HG03354 (cell line): ENCODE measurements at regions not wholly inside any gene's neighbourhood (a gene's known extent, or its start where the extent isn't known, plus 50 kb on each side); places are given as distances from the start of the nearest gene placed in this dataset.

Experiments used
- ATAC-seq: cut with Tn5 transposase; IDR thresholded peaks from one replicate; pipeline ENCODE4 v1.9.1; 2021; ENCODE audit warnings: mild to moderate bottlenecking; ENCODE audit not compliant: unreplicated experiment, poor library complexity, severe bottlenecking

DNA sequence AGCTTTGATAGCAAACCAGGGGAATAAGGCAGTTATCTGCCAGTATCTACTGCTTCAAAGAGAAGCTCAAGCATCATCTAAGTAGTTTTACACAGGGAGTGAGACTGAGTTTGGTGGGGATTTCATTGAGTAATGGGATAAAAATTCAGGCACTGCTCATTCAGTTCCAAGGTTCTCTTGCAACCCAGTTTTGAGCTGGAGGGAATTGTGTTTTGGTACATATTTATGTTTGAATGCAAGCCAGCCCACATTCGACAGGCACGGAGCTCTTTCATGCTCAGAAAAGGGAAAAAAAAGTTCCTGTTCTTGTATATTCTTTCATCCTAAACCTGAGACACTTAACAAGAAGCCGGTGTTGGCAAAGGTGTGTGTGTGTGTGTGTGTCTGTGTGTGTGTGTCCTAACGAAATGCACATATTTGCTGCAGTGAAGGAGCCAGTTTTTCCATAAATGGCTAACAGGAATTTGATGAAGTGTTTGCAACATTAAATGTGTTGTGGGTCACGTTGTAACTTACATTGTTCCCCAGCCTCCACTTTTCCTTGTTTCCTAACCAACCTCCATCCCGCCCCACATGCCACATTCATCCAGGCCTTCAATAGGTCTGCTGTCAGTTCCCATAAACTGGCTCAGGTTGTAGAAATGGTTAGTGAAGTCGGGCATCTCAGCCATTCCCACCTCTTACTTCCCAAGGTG, 311.1 kb downstream of the TXNL1 start:
- ATAC-seq = no peak

DNA sequence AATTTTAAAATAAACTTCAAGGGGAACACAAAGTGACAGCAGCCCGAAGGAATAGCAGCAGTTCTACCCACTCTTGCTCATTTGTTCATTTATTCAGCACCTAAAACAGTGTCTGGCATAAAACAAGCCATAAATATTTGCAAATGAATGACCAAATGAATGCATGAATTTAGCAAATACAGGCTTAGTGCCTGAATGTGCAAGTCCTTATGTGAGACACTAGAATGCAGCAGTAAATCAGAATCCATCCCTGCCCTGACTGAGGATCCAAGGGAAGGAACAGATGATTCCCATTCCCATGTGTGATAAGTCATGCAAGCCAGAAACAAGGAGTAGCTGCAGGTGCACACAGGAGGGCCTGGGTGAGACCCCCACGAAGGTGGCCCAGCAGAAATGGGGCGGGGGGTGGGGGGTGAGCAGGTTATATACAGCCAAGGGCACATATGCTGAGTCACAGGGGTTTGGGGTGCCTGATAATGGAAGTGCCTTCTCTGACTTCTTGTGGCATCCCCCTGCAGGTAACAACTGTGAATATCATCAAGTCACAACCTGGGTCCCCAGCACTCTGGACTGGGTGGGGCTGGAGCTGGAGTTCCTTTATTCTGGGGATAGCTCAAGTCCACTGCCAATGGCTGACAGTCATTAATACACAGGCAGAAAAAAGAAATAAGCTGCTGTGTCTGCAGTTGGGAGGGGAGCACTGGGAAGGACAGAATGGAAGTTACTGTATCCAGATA, 311.9 kb downstream of the TXNL1 start:
- ATAC-seq = no peak

DNA sequence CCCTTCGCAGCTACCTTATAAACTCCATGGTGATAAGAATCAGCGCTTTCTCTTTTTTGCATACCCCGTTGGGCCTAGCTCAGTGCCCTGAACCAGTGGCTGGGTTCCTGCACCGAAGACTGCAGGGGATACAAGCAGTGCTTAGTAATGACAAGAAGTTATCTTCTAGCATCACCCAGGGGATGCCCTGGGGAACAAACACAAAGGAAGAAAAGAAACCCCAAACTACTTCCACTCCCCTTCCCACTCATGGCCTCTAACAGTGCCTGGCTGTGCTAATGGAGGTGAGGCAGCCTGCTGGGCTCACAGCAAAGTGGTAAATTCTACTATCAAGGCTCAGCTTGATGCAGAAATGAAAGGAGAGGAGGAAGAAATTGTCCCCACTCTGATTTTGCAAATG, 314.7 kb downstream of the TXNL1 start:
- ATAC-seq = no peak

DNA sequence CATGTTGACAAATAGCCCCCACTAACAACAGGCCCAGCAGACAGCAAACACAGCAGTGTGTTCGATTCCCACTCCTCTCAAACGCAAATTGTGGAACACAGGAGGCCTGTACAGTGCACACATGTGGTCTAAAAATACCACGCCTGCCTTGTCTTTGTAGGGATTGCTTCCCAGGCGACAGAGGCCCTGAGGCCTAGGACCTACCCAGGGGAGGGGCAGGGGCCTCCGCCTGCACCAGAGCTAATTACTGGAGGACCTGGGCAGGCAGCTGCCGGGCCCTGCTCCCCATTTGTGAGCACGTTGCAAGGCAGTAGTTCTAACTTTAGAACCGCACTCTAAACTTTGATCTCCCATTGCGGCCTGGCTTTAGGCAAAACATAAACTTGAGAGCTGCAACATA, 316.0 kb downstream of the TXNL1 start:
- no peak for ATAC-seq

DNA sequence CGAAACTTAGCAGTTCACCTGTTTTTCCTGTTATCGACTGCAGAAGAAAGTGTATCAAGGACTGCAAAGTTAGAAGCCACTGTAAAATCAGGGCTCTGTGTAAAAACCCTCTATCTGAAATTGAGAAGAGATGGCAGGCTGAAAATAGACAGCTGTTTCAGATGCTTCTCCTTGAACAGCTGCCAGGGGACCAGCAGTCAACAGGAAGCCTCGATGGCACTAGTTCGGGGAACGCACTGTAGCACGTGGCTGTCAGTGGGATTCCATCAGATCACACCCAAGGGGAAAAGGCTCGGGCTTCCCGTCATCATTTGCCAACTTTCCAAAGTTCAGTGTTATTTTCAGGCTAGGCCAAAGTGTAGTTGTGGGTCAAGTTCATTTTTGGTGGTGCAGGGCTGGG, 316.9 kb downstream of the TXNL1 start:
- no peak for ATAC-seq

DNA sequence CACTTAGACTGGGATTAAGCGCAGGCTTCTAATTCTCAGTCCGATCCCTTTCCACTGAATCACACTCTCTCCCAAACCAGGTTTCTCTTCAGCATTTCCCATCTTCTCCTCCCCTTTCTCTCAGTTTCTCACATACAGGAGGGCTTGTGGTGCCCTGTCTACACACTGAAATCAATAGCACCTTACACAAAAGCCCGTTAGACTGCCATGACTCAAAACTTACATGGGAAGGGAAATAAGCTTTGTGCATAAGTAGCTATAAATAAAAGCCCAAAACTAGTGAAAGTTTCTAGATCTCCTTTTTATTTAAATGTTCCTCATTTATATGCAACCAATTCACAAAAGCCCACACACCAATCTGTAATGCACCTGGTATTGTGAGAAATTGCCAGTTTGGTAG, 318.4 kb downstream of the TXNL1 start:
- ATAC-seq = no peak

DNA sequence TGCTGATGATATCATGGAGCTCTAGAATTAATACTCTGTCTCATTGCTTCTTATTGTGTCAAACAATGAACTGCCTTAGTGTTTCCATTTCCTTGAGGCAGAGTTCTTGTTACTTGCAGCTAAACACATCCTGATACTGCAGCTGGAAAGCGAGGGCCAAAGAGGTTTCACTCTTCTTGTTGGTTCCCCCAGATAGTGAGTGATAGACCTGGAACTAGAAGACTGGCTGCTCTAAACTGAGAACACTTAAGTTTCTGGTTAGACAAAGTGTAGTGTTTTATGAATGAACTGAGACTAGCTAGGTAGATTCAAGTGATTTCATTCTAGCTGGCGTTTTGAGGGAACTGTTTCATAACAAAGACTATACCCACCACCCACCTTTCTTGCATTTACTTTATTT, 321.7 kb downstream of the TXNL1 start:
- ATAC-seq = no peak

DNA sequence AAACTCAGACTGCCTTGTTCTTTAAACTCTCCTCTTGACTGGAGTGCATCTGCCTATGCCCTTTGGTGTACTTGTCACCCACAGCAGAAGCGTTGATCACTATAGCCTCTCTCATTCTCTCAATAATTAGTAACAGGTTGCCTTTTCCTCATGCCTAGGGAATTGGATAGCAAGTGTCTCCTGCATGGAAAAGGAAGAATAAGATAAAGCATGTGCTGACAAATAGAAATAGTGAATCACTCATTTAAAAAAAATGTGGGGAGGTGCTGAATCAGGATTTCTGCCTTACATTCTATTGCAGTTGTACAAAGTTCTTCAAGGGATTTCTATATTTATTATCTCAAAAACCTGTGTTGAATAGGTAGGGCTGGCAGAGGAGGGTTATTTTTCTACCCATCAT, 323.0 kb downstream of the TXNL1 start:
- no peak for ATAC-seq

DNA sequence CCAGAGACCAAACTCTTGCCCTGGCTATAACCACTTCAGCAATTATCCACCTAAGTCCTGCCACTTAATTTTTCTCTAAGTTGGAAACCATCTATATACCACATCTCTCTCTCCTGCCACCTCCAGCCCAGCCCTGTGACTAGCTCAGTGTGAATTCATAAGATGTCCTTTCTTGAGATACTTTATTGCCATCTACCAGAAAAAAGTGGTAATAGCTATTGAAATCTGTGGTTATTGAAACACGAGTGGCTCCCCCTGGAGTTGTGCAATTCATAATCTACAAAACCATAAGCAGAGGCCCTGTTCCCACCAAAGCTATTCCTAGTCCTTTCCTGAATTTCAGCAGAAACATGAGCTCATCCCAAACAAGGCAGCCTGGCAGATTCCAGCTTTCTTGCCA, 324.0 kb downstream of the TXNL1 start:
- no peak for ATAC-seq

DNA sequence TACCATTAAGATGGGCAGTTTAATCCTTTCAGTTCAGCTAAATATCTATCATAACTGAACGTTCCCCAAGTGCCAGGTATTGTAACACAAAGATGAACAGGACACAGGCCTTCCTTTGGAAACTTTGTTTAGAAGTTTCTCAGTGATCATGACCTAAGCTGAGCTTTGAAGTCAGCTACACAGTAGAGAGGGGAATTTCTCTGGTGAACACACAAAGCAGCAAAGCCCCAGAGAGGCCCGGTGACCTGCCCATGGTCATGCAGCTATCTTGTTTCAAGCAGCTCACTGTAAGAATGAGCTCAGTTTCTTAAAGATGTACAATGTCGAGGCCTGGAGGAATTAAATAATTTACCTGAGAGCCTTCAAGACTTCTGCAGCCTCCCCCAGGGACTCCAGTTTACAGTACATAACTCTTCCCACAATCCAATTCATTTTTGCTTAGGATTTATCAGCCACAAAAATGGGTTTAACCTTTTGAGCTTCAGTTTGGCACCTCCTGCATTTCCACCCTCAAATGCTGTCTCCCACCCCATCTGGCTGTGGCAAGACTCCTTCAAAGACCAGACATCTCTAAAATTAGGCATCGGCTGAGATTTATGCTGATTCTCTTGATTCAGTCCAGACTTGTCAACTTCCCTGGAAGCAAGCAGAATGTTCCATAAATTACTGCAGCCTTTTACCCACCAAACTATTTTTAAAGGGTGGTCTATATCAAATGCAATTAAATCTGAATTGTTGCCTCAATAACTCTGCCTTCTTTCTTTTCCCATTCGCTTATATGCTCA, 325.6 kb downstream of the TXNL1 start:
- ATAC-seq = no peak

DNA sequence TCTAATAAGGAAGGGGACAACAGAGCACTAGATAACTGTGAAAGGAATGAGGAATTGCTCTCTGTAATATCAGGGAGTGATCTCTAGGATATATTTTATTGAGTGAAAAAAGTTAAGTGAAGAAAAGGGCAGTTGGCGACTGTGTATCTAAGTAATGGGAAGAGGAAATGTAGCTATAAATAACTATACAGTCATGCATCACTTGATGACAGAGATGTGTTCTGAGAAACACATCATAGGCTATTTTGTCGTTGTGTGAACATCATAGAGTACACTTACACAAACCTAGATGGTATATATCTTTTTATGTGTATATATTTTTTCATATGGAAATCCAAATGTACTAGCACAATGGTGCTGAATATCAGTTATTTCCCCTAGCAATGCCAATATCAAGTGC, 329.3 kb downstream of the TXNL1 start:
- no peak for ATAC-seq

DNA sequence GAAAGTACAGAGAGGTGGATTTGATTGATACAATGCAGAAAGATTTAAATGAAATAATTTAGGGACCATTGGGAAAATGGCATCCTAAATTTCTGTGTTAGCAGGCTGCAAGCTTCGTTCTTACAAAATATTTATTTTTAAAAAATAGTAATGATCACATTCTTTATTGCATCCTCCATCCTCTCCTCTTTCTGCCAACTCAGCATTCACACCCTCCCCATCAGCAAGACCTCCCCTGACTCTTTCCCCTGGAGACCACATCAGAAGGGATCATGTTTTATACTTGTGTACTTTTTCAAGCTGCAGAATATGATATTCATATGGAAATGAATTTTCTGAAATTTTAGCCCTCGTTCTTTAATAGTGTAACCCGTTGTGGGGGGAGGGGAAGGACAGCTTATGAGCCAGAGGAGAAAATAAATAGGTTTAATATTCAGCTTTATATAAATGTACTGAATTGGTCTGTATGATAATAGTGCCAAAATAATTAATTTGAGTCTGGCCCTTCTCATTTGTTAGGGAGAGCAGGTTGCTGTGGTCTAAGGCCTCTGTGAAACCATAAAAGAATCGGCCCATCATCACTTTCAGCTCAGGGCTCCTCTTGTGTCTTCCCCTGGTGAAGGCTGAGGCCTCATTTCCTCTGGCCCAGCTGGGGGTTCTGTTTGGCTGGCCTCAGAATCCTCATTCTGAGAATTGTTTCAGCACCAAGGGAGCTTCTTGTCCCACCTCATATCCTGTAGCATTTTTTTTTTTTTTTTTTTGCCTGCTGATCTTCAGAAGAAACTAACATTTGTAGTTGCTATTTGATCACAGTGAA, 330.8 kb downstream of the TXNL1 start:
- no peak for ATAC-seq

DNA sequence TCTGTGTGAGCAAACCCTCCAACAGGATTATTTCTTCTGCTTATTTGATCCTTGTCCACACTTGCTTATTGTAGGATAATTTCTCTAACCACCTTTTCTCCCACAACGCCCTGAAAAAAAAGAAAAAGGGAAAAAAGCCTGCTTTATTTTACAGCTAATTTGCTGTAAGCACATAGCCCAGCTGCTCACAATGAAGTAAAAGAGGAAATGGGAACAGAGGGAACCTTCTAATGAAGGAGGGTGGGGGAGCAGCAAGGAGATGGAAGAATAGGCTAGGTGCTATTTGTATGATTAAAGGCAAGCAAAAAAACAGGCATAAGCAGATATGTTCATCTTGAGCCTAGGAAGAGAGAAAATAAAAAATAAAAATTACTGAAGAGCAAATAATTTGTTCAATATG, 331.6 kb downstream of the TXNL1 start:
- ATAC-seq = no peak

DNA sequence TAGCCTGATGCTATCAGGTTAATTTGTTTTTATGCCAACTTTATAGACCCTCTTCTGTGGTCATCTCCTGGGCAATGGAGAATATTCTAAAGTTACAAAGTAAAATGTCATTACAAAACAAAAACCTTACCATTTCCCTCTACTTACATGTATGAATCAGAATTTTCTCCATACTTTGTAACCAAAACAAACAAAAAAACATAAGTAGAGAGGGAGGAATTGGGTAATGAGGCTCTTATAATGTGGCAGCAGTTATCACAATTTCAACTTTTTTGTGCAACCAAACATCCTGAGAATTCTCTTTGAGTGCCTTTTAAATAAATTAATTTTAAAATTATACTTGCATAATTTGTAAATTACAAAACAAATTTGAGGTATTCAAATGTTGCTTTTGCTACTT, 332.8 kb downstream of the TXNL1 start:
- ATAC-seq = no peak

DNA sequence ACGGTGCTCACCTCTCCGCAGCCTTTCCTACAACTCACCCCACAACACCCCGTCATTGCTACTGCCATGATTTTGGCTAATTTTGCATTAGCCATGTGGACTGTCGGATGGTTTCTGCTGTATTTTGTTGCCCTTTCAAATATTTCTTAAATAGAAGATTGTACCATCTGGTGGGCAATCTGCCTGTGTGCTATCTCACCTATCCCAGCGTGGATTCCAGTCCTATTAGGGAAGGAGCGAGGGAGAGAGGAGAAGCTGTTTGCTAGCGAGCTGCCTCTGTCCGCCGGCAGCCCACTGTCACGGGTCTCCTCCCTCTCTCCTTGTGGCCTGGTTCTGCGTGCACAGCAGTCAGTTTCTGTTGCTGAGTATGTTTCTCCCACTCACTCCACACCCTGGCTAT, 336.2 kb downstream of the TXNL1 start:
- no peak for ATAC-seq

DNA sequence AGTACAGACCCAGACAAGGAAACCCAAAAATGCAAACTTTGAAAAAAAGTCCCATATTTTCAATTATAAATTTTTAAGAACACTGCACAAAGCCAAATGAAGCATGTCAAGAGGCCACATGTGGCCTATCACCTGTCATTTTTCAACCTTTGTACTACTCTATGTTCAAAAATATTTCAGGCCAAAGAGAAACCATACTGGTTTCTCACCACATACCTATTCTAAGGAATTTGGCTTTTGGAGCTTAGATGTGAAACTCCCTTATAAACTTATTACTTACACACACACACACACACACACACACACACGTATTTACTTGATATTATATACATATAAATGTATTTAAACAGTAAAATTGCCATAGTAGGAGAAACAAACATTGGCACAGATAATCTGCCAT, 338.7 kb downstream of the TXNL1 start:
- ATAC-seq = no peak

DNA sequence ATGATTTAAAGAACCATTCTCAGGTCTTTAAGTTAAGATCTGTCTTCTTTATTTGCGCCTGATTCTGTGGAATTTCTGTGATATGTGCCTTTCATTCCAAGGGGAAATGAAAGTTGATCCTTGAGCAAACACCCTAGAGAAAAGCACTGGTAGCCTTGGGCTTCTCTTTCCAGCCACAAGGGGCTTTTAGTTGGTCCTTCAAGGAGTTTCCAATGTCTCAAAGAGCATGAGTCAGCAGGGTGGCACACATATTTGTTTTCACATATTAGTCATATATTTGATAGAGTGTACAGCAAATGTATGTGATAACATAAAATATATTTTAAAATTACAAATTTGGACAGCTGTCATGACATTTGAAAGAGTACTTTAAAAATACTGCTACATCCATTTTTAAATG, 339.5 kb downstream of the TXNL1 start:
- ATAC-seq = no peak

DNA sequence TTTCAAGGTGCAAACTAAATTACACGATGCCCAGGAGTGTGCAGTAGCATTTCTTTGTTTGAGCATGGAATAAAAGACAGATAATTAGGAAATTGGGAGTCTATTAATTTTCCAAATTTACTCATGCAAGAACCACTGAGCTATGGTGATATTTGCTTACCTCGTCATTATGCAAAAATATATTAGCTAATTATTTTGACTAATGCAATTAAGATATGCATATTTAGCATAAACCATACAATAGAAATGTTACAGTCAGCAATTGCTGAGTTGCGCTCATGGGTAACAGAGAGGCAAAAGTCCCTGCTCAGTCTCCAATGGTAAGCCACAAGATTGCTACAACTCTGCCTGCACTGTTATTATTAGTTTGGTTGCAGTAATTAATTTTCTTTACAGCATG, 342.0 kb downstream of the TXNL1 start:
- no peak for ATAC-seq

DNA sequence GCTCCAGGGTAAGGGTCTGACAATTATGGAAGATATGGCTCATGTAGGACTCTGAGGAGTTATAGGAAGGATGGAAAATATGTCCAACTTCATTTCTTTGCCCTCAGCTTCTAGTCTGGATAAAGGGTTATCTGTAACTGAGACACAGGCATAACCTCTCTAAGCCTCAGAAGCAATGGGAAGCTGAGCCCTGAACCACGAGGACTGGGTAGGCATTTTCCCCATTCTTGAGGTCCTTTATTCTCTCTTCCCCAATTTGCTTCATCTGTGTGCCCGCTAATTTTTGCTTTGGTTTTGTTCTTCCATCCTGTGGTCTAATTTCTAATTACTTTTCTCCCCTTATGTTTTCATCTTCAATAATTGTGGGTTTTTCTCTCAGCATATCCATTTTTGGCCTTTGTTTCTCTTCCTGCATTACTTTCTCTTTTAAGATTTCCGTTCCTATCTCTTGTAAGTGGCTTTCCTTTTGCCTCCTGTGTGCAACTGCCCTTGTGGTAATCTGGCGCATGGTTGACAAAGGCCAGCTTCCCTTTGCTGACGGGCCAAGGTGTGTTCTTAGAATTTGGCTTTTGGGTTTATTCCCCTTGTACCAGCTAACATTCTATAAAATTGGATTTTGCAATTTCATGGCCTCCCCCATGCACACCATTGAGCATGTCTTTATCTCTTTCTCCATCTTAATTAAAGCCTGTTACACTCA, 343.8 kb downstream of the TXNL1 start:
- ATAC-seq = no peak

DNA sequence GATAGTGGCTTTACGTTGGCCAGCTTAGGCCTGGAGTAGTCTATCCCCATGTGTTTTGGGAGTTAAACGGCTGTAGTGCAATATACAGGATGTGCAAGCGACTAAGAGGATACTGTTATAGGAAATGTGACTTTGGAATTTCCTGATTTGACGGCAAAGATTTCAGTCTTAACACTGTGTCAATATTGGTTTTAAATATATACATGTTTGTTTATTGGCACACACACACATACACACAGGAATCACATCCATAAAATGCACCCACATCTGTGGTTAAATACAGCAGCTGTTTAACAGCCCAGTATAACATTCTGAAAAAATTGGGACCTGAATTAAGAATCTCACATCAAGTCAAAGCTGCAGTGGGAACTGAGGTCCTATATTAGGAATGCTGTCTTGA, 347.1 kb downstream of the TXNL1 start:
- no peak for ATAC-seq
